ENCODE measurements at regions not wholly inside any gene's neighbourhood (a gene's known extent, or its start where the extent isn't known, plus 50 kb on each side); places are given as distances from the start of the nearest gene placed in this dataset.

- DNase-seq (ENCODE audit: low read depth in 1 of 2, low spot score in 2 of 2) (no peak), FAIRE-seq (no peak)
- Histone ChIP-seq H3K36me3 (ENCODE audit: control insufficient read depth in 2 of 4, insufficient read depth in 4 of 4, low read length in 3 of 4) (no peaks in the 10 kb centered on the region), H3K23ac (ENCODE audit: insufficient read length) (no peak overlapping the region), H2BK5ac (ENCODE audit: low read depth, low read length) (no peak overlapping the region), H2BK15ac (ENCODE audit: low read length) (no peak overlapping the region), H3K9me3 (ENCODE audit: insufficient read depth in 2 of 2, low read depth in 1 of 2, low read length in 1 of 2) (no peaks in the 10 kb centered on the region), H2BK120ac (replicated peaks; ENCODE audit: low read depth, low read length) (no peak overlapping the region), H3K23me2 (ENCODE audit: low read depth, low read length) (no peaks in the 10 kb centered on the region), H3K79me2 (ENCODE audit: control insufficient read depth in 1 of 2, insufficient read depth in 2 of 2, low read length in 2 of 2) (no peaks in the 10 kb centered on the region), H2AFZ (ENCODE audit: low read length) (no peak overlapping the region), H4K8ac (ENCODE audit: extremely low read depth, insufficient read depth, low read length) (no peak overlapping the region), H3K79me1 (ENCODE audit: low read depth, low read length) (no peaks in the 10 kb centered on the region), H3K14ac (ENCODE audit: insufficient read length) (no peak overlapping the region), H4K91ac (replicated peaks; ENCODE audit: insufficient read length, low read length) (no peak overlapping the region), H3K4me2 (ENCODE audit: insufficient read depth in 1 of 2, low read depth in 2 of 2, low read length in 2 of 2) (no peak overlapping the region), H3K4me3 (ENCODE audit: extremely low read depth in 1 of 4, insufficient read depth in 2 of 4, low read depth in 3 of 4, low read length in 4 of 4) (no peak overlapping the region), H2AK5ac (ENCODE audit: low read depth, low read length) (no peak overlapping the region), H3K4ac (replicated peaks; ENCODE audit: insufficient read length, low read depth, low read length) (no peak overlapping the region), H2BK12ac (ENCODE audit: low read depth, low read length) (no peak overlapping the region), H4K5ac (ENCODE audit: insufficient read length, low read depth, low read length) (no peak overlapping the region), H3K4me1 (replicated peaks in 1 of 4; ENCODE audit: control insufficient read depth in 3 of 4, insufficient read depth in 4 of 4, low read length in 3 of 4) (no peaks in the 10 kb centered on the region), H3K56ac (replicated peaks; ENCODE audit: insufficient read length, low read depth, low read length) (no peak overlapping the region), H3K9ac (replicated peaks in 1 of 4; ENCODE audit: extremely low read depth in 1 of 4, low read depth in 3 of 4, low read length in 3 of 4) (no peak overlapping the region), H3K27ac (ENCODE audit: low read depth, low read length) (no peak overlapping the region), H4K20me1 (replicated peaks in 1 of 2; ENCODE audit: control insufficient read depth in 1 of 2, insufficient read depth in 2 of 2, low read length in 2 of 2) (no peaks in the 10 kb centered on the region), H2BK20ac (ENCODE audit: low read length) (no peak overlapping the region), H3K18ac (ENCODE audit: extremely low read depth, low read length) (no peak overlapping the region), H3K27me3 (replicated peaks in 1 of 4; ENCODE audit: control insufficient read depth in 3 of 4, extremely low read depth in 1 of 4, insufficient read depth in 3 of 4, low read length in 3 of 4) (no peaks in the 10 kb centered on the region)
- 76% methylated on average over 2 of the region's 2 CpGs; no CpG with 5 or more reads in 1 of the 2 experiments for WGBS, 2 experiments (ENCODE audit: extremely low coverage in 1 of 2, insufficient coverage in 1 of 2, insufficient read length in 1 of 2, insufficient replicate concordance in 2 of 2, low coverage in 1 of 2, low lambda C conversion rate in 2 of 2, missing lambda C conversion rate in 1 of 2)
- TF ChIP-seq, protein P1, sequence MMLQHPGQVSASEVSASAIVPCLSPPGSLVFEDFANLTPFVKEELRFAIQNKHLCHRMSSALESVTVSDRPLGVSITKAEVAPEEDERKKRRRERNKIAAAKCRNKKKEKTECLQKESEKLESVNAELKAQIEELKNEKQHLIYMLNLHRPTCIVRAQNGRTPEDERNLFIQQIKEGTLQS (IDR thresholded peaks at IDR 0.05; ENCODE audit: insufficient read depth, low read depth, low read length): no peak
- no peak for TF ChIP-seq SUZ12 (IDR thresholded peaks at IDR 0.05; ENCODE audit: low read length)
- TF ChIP-seq BACH1 (IDR thresholded peaks at IDR 0.05; ENCODE audit: low read length): no peak
- TF ChIP-seq RXRA (IDR thresholded peaks at IDR 0.05; ENCODE audit: insufficient read depth, low read depth, low read length): no peak
- TF ChIP-seq POLR2AphosphoS5 (IDR thresholded peaks at IDR 0.05; ENCODE audit: low read depth, low read length): no peak
- no peak for TF ChIP-seq KDM4A (IDR thresholded peaks at IDR 0.05; ENCODE audit: low read depth, low read length, severe bottlenecking)
- TF ChIP-seq CBX8 (IDR thresholded peaks at IDR 0.05; ENCODE audit: borderline replicate concordance, low read depth, low read length): no peak
- ChIA-PET CTCF (ENCODE audit: partially characterized antibody) (no interaction called here), POLR2A (ENCODE audit: partially characterized antibody) (no interaction called here)
These were observed 87.2 kb downstream of the GPR174 start for GRCh38 chrX:79231662-79232061.
